ENCODE measurements at regions not wholly inside any gene's neighbourhood (a gene's known extent, or its start where the extent isn't known, plus 50 kb on each side); places are given as distances from the start of the nearest gene placed in this dataset.

GRCh38 chr2:200147371-200147770 lies 159.1 kb upstream of the SPATS2L start:
- peak overlapping the region; percentile 23 to 41 (median 32) for H3K27ac Mint-ChIP-seq
- no peak overlapping the region for H3K4me3 Mint-ChIP-seq
- peaks cover 47% of the 10 kb centered on the region for H3K9me3 Mint-ChIP-seq
- TF ChIP-seq CTCF (IDR thresholded peaks at IDR 0.05; ENCODE audit: unreplicated experiment in 3 of 3): no peak
- H3K27me3 Mint-ChIP-seq (ENCODE audit: low read depth): no peaks in the 10 kb centered on the region
- H3K4me1 Mint-ChIP-seq: peaks cover 18% of the 10 kb centered on the region
- no peaks in the 10 kb centered on the region for H3K36me3 Mint-ChIP-seq (ENCODE audit: low read depth)

- no peak overlapping the region for H3K4me3 Mint-ChIP-seq
- peaks cover 50% of the 10 kb centered on the region for H3K9me3 Mint-ChIP-seq
- H3K27me3 Mint-ChIP-seq (ENCODE audit: low read depth): no peaks in the 10 kb centered on the region
- H3K27ac Mint-ChIP-seq: peak overlapping the region; percentile 25 to 78 (median 63)
- TF ChIP-seq CTCF (IDR thresholded peaks at IDR 0.05; ENCODE audit: unreplicated experiment in 3 of 3): no peak
- peaks cover 18% of the 10 kb centered on the region for H3K4me1 Mint-ChIP-seq
- H3K36me3 Mint-ChIP-seq (ENCODE audit: low read depth): no peaks in the 10 kb centered on the region
These were observed 158.1 kb upstream of the SPATS2L start for GRCh38 chr2:200148366-200148765.

- Mint-ChIP-seq H3K4me3 (no peak overlapping the region), H3K36me3 (ENCODE audit: low read depth) (no peaks in the 10 kb centered on the region), H3K9me3 (peaks cover 33% of the 10 kb centered on the region), H3K4me1 (peaks cover 27% of the 10 kb centered on the region), H3K27me3 (ENCODE audit: low read depth) (no peaks in the 10 kb centered on the region), H3K27ac (no peak overlapping the region)
- no peak for TF ChIP-seq CTCF (IDR thresholded peaks at IDR 0.05; ENCODE audit: unreplicated experiment in 3 of 3)
These were observed 155.9 kb upstream of the SPATS2L start for GRCh38 chr2:200150411-200151086.

- H3K27me3 Mint-ChIP-seq (ENCODE audit: low read depth): no peaks in the 10 kb centered on the region
- peaks cover 28% of the 10 kb centered on the region for H3K4me1 Mint-ChIP-seq
- H3K36me3 Mint-ChIP-seq (ENCODE audit: low read depth): no peaks in the 10 kb centered on the region
- peak overlapping the region in 2 of 3 experiments; percentile 16 to 21 for H3K27ac Mint-ChIP-seq
- H3K9me3 Mint-ChIP-seq: peaks cover 24% of the 10 kb centered on the region
- TF ChIP-seq CTCF (IDR thresholded peaks at IDR 0.05; ENCODE audit: unreplicated experiment in 3 of 3): no peak
- no peak overlapping the region for H3K4me3 Mint-ChIP-seq
These were observed 150.8 kb upstream of the SPATS2L start for GRCh38 chr2:200155652-200156051.

GRCh38 chr2:200156166-200156835 lies 150.2 kb upstream of the SPATS2L start:
- H3K27me3 Mint-ChIP-seq (ENCODE audit: low read depth): no peaks in the 10 kb centered on the region
- peaks cover 18% of the 10 kb centered on the region for H3K9me3 Mint-ChIP-seq
- peak overlapping the region in 1 of 3 experiments; percentile 16 for H3K27ac Mint-ChIP-seq
- H3K4me1 Mint-ChIP-seq: peaks cover 28% of the 10 kb centered on the region
- TF ChIP-seq CTCF (IDR thresholded peaks at IDR 0.05; ENCODE audit: unreplicated experiment in 3 of 3): no peak
- no peaks in the 10 kb centered on the region for H3K36me3 Mint-ChIP-seq (ENCODE audit: low read depth)
- H3K4me3 Mint-ChIP-seq: peak overlapping the region in 1 of 3 experiments; percentile 5

Measured in nephron (organoid).